SIG-M5 treated with dmso at 0.1 percent for 504 hours (cell line): ENCODE measurements at regions not wholly inside any gene's neighbourhood (a gene's known extent, or its start where the extent isn't known, plus 50 kb on each side); places are given as distances from the start of the nearest gene placed in this dataset.

Experiments used
- DNase-seq: peaks from one replicate; lab custom pipeline; 2025; ENCODE audit not compliant: unreplicated experiment; lab: John Stamatoyannopoulos, UW

GRCh38 chr18:27838225-27838624 lies 338.7 kb downstream of the CDH2 start:
- no peak for DNase-seq

- no peak for DNase-seq
Measured at GRCh38 chr18:27826101-27826500, 350.8 kb downstream of the CDH2 start.

GRCh38 chr18:27825689-27826088 lies 351.2 kb downstream of the CDH2 start:
- DNase-seq: no peak

GRCh38 chr18:27824841-27825681 lies 351.9 kb downstream of the CDH2 start:
- DNase-seq: no peak

- DNase-seq: no peak
Measured at GRCh38 chr18:27824275-27824674, 352.7 kb downstream of the CDH2 start.

- no peak for DNase-seq
Measured at GRCh38 chr18:27823053-27823452, 353.9 kb downstream of the CDH2 start.

- DNase-seq: no peak
Measured at GRCh38 chr18:27808683-27809082, 368.2 kb downstream of the CDH2 start.

GRCh38 chr18:27803957-27804356 lies 373.0 kb downstream of the CDH2 start:
- no peak for DNase-seq

- DNase-seq: no peak
Measured at GRCh38 chr18:27797484-27797883, 379.4 kb downstream of the CDH2 start.

GRCh38 chr18:27794181-27794926 lies 382.6 kb downstream of the CDH2 start:
- no peak for DNase-seq

GRCh38 chr18:27793013-27793785 lies 383.7 kb downstream of the CDH2 start:
- DNase-seq: no peak

GRCh38 chr18:27789406-27789805 lies 387.5 kb downstream of the CDH2 start:
- DNase-seq: no peak

GRCh38 chr18:27787547-27787946 lies 389.4 kb downstream of the CDH2 start:
- DNase-seq: no peak

- DNase-seq: no peak
Measured at GRCh38 chr18:27785815-27786471, 391.0 kb downstream of the CDH2 start.

- DNase-seq: no peak
Measured at GRCh38 chr18:27780061-27780745, 396.7 kb downstream of the CDH2 start.

GRCh38 chr18:27778925-27779324 lies 398.0 kb downstream of the CDH2 start:
- no peak for DNase-seq

GRCh38 chr18:27778441-27778840 lies 398.5 kb downstream of the CDH2 start:
- no peak for DNase-seq

- DNase-seq: no peak
Measured at GRCh38 chr18:27772081-27772480, 404.8 kb downstream of the CDH2 start.

- DNase-seq: no peak
Measured at GRCh38 chr18:27771571-27771970, 405.4 kb downstream of the CDH2 start.

- DNase-seq: no peak
Measured at GRCh38 chr18:27769152-27769551, 407.8 kb downstream of the CDH2 start.
